Transverse colon (tissue), 4 donors: ENCODE measurements at regions not wholly inside any gene's neighbourhood (a gene's known extent, or its start where the extent isn't known, plus 50 kb on each side); places are given as distances from the start of the nearest gene placed in this dataset.

ENCODE experiments used
- DNase-seq: peaks from one replicate; pipeline ENCODE4 v3.0.0-alpha.2; 2019
- H3K27ac ChIP-seq, 4 donors: fragments of 200-600 bp; sonication (generic); 2 replicates each; pipeline ENCODE4 v1.5.1; 2016 to 2018; ENCODE audit warnings: inconsistent platforms in 4 of 4
- H3K27me3 ChIP-seq: fragments of 200-600 bp; sonication (generic); 2 replicates; pipeline ENCODE4 v1.5.1; 2017; ENCODE audit warnings: inconsistent platforms
- H3K36me3 ChIP-seq, 4 donors: fragments of 200-600 bp; sonication (generic); 2 replicates each; pipeline ENCODE4 v1.5.1; 2017 to 2019; ENCODE audit warnings: inconsistent platforms in 4 of 4
- H3K4me1 ChIP-seq, 4 donors: fragments of 200-600 bp; sonication (generic); 2 replicates each; pipeline ENCODE4 v1.5.1; 2017 to 2020; ENCODE audit warnings: inconsistent platforms in 4 of 4
- H3K4me3 ChIP-seq, 4 donors: fragments of 200-600 bp; sonication (generic); 1 replicate in 1 of 4; 2 replicates in 3 of 4; pipeline versions ENCODE4 v1.5.1 to v1.6.1; 2017 to 2019; ENCODE audit warnings: inconsistent platforms in 4 of 4
- H3K9me3 ChIP-seq, 2 donors: fragments of 200-600 bp; sonication (generic); 2 replicates each; pipeline ENCODE4 v1.5.1; 2017 to 2019; ENCODE audit warnings: inconsistent platforms in 2 of 2
- EP300 ChIP-seq: sonication (generic); formaldehyde crosslinking; IDR thresholded peaks from one replicate; pipeline ENCODE4 v1.6.1; 2017; ENCODE audit warnings: antibody characterized with exemption, low read depth
- POLR2A ChIP-seq: fragments of 450-650 bp; IDR thresholded peaks from one replicate; pipeline ENCODE4 v1.6.1; 2016; ENCODE audit warnings: antibody characterized with exemption, mild to moderate bottlenecking, moderate library complexity
- POLR2AphosphoS5 ChIP-seq, 3 donors: sonication (generic); formaldehyde crosslinking; IDR thresholded peaks; one replicate each; pipeline ENCODE4 v1.6.1; 2016; ENCODE audit warnings: antibody characterized with exemption in 3 of 3
- WGBS, 2 donors: methylation state at CpG; one replicate each; pipeline ENCODE4 v1.1.5; 2018; ENCODE audit warnings: low coverage in 1 of 2; 5-methylcytosine and 5-hydroxymethylcytosine counted together
- in situ Hi-C, 4 donors: fragments of 200-750 bp; cut with MboI; loops; one replicate each; pipeline versions ENCODE4 v1.15.0 to v1.15.1; 2017; ENCODE audit warnings: low sequenced_read_pairs in 3 of 4, low pct_ligation_motif_present in 1 of 4, low pct_unique_long_range_greater_than_20kb in 1 of 4
- intact Hi-C: fragments of 100-400 bp; cut with DNase I; formaldehyde crosslinking; loops from one replicate; pipeline ENCODE4 v1.15.1; 2023; ENCODE audit warnings: low total_unique reads
- TF ChIP-seq, protein P1 (sequence below), 5 experiments: fragments of 200-600 bp in 3 of 5; fragments of 450-650 bp in 2 of 5; sonication (generic) in 3 of 5; IDR thresholded peaks; 1 replicate in 2 of 5; 2 replicates in 3 of 5; pipeline ENCODE4 v1.5.1; 2016 to 2017; ENCODE audit warnings: antibody characterized with exemption in 5 of 5, inconsistent platforms in 3 of 5, mild to moderate bottlenecking in 2 of 5, moderate library complexity in 1 of 5

DNA sequence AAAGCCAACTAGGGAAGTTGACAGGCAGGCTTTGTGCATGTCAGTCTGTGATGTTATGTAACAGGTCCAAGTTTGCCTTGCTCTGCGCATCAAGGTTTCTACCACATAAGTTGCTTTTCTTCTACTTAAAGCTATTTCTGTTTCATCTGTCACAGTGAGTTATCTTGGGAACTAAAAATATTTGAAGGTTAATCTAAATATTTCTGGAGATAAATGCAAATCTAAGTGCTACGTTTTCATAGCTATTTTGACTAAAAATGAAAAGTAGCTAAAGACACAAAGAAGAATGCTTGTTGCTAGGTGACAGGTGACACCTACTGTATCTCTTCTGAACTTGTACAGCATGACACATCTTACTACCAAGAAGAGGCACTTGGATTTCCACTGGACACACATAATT lies 135.6 kb downstream of the KLF12 start:
- intact Hi-C loops (no loop called here), in situ Hi-C loops (no loop called here)
- no peak for TF ChIP-seq POLR2A
- no peak for TF ChIP-seq POLR2AphosphoS5 (IDR thresholded peaks at IDR 0.05)
- no peak for TF ChIP-seq EP300
- TF ChIP-seq, protein P1, sequence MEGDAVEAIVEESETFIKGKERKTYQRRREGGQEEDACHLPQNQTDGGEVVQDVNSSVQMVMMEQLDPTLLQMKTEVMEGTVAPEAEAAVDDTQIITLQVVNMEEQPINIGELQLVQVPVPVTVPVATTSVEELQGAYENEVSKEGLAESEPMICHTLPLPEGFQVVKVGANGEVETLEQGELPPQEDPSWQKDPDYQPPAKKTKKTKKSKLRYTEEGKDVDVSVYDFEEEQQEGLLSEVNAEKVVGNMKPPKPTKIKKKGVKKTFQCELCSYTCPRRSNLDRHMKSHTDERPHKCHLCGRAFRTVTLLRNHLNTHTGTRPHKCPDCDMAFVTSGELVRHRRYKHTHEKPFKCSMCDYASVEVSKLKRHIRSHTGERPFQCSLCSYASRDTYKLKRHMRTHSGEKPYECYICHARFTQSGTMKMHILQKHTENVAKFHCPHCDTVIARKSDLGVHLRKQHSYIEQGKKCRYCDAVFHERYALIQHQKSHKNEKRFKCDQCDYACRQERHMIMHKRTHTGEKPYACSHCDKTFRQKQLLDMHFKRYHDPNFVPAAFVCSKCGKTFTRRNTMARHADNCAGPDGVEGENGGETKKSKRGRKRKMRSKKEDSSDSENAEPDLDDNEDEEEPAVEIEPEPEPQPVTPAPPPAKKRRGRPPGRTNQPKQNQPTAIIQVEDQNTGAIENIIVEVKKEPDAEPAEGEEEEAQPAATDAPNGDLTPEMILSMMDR (IDR thresholded peaks at IDR 0.05) = no peak

DNA sequence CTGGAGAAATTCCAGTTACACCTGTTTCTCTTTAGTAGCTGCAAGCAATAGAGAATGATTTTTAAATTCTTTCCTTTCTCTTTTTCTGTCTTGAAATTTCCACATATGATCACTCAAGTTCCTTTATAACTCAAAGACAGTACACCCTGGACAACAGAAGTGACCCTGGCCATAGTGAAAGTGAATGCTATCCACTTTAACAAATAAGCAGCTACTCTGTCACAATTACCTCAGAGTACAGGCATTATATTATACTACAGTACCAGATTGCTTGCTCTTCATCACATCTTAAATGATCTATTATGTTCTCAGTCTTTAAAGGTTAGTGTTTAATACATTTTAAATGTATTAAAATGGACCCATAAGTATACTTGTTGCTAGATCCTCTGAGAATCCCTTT lies 136.2 kb downstream of the KLF12 start:
- Histone ChIP-seq H3K27ac (no peak overlapping the region), H3K36me3 (no peaks in the 10 kb centered on the region), H3K4me3 (no peak overlapping the region), H3K4me1 (no peaks in the 10 kb centered on the region), H3K9me3 (no peaks in the 10 kb centered on the region), H3K27me3 (no peaks in the 10 kb centered on the region)
- no peak for DNase-seq
- in situ Hi-C loops = no loop called here
- intact Hi-C loops = no loop called here
- TF ChIP-seq EP300 = no peak
- TF ChIP-seq POLR2A = no peak
- TF ChIP-seq, protein P1 (IDR thresholded peaks at IDR 0.05) = no peak
- no peak for TF ChIP-seq POLR2AphosphoS5 (IDR thresholded peaks at IDR 0.05)

More for the DNA sequence above, 135.6 kb downstream of the KLF12 start:
- no peak overlapping the region for H3K4me3 ChIP-seq
- H3K9me3 ChIP-seq = no peaks in the 10 kb centered on the region
- no peaks in the 10 kb centered on the region for H3K36me3 ChIP-seq
- H3K27ac ChIP-seq = no peak overlapping the region
- DNase-seq = no peak
- WGBS, 2 donors = 51 to 82% methylated on average over 2 of the region's 2 CpGs
- no peaks in the 10 kb centered on the region for H3K4me1 ChIP-seq
- H3K27me3 ChIP-seq = no peaks in the 10 kb centered on the region

DNA sequence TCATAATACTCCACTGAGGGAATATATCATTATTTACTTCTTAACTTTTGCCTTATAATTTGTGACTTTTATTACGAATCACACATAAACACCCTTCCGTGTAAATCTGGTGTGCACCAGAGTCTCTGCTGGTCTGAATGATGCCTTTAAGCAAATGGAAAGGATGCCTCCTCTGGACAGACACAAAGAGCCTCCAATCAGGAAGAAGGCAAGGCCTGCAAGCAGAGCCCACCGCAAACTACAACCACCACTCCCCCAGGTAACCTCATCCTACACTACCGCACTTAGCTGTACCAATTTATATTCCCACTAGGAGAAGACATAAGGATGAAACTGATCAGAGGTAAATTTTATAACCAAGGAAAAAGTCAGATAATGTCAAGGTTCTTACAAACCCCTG lies 137.6 kb downstream of the KLF12 start:
- Histone ChIP-seq H3K36me3 (no peaks in the 10 kb centered on the region), H3K4me3 (no peak overlapping the region), H3K9me3 (no peaks in the 10 kb centered on the region), H3K27ac (no peak overlapping the region), H3K4me1 (no peaks in the 10 kb centered on the region), H3K27me3 (no peaks in the 10 kb centered on the region)
- intact Hi-C loops (no loop called here), in situ Hi-C loops (no loop called here)
- 83 to 93% methylated on average over 3 to 4 of the region's 4 CpGs for WGBS, 2 donors
- DNase-seq = no peak
- TF ChIP-seq POLR2A = no peak
- TF ChIP-seq, protein P1 (IDR thresholded peaks at IDR 0.05) = no peak
- TF ChIP-seq POLR2AphosphoS5 (IDR thresholded peaks at IDR 0.05) = no peak
- no peak for TF ChIP-seq EP300

DNA sequence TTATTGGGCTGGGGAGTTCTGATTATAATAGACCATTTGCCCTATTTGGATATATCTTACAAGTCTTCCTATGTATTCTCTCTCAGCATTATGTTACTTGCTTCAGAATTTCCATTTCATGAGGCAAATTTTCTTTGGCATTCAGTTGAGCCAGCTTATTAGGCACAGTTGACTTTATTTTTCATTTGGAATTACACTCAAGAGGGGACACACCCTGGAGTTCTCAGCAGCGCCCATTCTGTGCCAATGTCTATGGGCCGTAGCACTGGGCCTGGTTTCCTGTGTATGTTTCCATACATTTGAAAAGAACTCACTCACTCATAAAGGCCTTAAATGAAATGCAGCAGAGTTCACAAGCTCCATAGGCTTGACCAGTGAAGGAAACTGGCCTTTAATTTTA lies 138.5 kb downstream of the KLF12 start:
- H3K27ac ChIP-seq = no peak overlapping the region
- no peaks in the 10 kb centered on the region for H3K4me1 ChIP-seq
- H3K9me3 ChIP-seq = no peaks in the 10 kb centered on the region
- 82 to 85% methylated on average over 2 of the region's 2 CpGs for WGBS, 2 donors
- DNase-seq = no peak
- no peaks in the 10 kb centered on the region for H3K36me3 ChIP-seq
- in situ Hi-C loops (no loop called here), intact Hi-C loops (no loop called here)
- H3K4me3 ChIP-seq = no peak overlapping the region
- TF ChIP-seq, protein P1 (IDR thresholded peaks at IDR 0.05) = no peak
- TF ChIP-seq EP300 (no peak), POLR2A (no peak)
- H3K27me3 ChIP-seq = no peaks in the 10 kb centered on the region
